HUES48 (cell line): ENCODE measurements at regions not wholly inside any gene's neighbourhood (a gene's known extent, or its start where the extent isn't known, plus 50 kb on each side); places are given as distances from the start of the nearest gene placed in this dataset.

Experiments used
- H3K27ac ChIP-seq: one replicate; pipeline ENCODE4 v1.7.0; 2013; ENCODE audit warnings: low read depth, low read length, inconsistent platforms
- H3K27me3 ChIP-seq: 2 replicates; pipeline ENCODE4 v1.6.1; 2013; ENCODE audit warnings: mild to moderate bottlenecking, low read length; ENCODE audit not compliant: control insufficient read depth, insufficient read depth
- H3K36me3 ChIP-seq: 2 replicates; pipeline ENCODE4 v1.6.1; 2013; ENCODE audit warnings: low read length; ENCODE audit not compliant: control insufficient read depth, insufficient read depth
- H3K4me1 ChIP-seq: 2 replicates; pipeline ENCODE4 v1.6.1; 2013; ENCODE audit warnings: mild to moderate bottlenecking, low read length; ENCODE audit not compliant: control insufficient read depth, insufficient read depth
- H3K4me3 ChIP-seq: 2 replicates; pipeline ENCODE4 v1.5.1; 2013; ENCODE audit warnings: mild to moderate bottlenecking, low read depth, low read length
- H3K9ac ChIP-seq: 2 replicates; pipeline ENCODE4 v1.6.1; 2013; ENCODE audit warnings: mild to moderate bottlenecking, low read depth, low read length, moderate library complexity
- H3K9me3 ChIP-seq: 2 replicates; pipeline ENCODE4 v1.6.1; 2013; ENCODE audit warnings: low read length; ENCODE audit not compliant: control insufficient read depth, insufficient read depth

DNA sequence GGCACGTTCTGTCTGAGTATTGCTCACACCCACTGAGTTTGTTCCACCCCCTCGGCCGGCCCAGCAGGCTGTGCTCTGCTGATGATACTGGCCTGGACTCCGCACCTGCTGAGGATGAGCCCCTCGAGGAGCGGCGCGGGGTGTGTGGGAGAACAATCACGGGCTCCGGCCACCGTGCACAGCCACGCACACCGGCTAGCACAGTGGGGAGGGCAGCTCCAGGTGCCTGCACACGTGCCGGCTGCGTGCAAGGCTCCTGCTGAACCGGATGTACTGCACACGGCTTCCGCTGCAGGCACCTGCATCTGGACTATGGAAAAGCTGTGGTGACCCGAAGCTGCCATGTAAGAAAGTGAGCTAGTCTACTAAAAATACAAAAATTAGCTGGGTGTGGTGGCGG is 485.2 kb upstream of the CDH9 start:
- peaks cover 5% of the 10 kb centered on the region; the same call in 1 of the 2 replicates for H3K9me3 ChIP-seq
- H3K4me1 ChIP-seq = no peaks in the 10 kb centered on the region
- no peaks in the 10 kb centered on the region for H3K27me3 ChIP-seq
- no peak overlapping the region for H3K27ac ChIP-seq
- no peaks in the 10 kb centered on the region for H3K36me3 ChIP-seq
- H3K9ac ChIP-seq = no peak overlapping the region
- H3K4me3 ChIP-seq = no peak overlapping the region

DNA sequence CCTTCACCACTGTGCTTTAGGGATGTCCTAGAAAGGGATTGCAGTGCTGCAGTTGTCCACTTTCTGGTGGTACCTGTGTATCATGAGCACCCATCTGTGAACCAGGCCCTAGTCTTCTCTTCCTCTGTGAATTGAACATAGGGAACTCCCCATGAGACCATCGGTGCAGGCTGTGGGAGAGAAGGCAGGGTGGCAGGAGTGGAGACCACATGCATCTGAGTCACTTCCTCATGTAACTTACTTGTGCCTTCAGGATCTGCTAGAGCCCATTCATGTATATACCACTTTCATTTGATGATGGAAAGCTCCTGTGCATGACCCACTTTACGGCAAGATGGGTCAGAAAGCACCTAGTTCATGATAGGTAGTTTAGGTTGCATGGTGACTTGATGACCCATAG is 478.1 kb upstream of the CDH9 start:
- no peaks in the 10 kb centered on the region for H3K27me3 ChIP-seq
- H3K9ac ChIP-seq = no peak overlapping the region
- H3K27ac ChIP-seq = no peak overlapping the region
- H3K36me3 ChIP-seq = no peaks in the 10 kb centered on the region
- no peaks in the 10 kb centered on the region for H3K4me1 ChIP-seq
- no peak overlapping the region for H3K4me3 ChIP-seq
- H3K9me3 ChIP-seq = peaks cover 5% of the 10 kb centered on the region; the same call in 1 of the 2 replicates

GRCh38 chr5:27511061-27511460 is 472.7 kb upstream of the CDH9 start:
- Histone ChIP-seq H3K9me3 (no peaks in the 10 kb centered on the region), H3K27me3 (no peaks in the 10 kb centered on the region), H3K27ac (no peak overlapping the region), H3K36me3 (no peaks in the 10 kb centered on the region), H3K9ac (no peak overlapping the region), H3K4me1 (no peaks in the 10 kb centered on the region), H3K4me3 (no peak overlapping the region)

DNA sequence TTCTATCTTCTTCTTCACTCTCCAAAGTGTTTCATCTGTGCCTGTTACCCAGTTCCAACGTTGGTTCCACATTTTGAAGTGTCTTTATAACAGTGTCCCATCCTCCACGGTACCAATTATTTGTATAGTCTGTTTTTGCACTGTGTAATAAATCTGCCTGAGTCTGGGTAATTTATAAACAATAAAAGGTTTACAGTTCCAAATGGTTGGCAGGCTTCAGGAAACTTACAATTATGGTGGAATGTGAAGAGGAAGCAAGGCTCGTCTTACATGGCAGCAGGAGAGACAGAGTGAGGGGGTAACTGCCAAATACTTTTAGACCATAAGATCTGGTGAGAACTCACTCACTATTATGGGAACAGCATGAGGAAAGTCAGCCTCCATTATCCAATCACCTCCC is 465.4 kb upstream of the CDH9 start:
- H3K4me3 ChIP-seq = no peak overlapping the region
- H3K27ac ChIP-seq = no peak overlapping the region
- no peaks in the 10 kb centered on the region for H3K27me3 ChIP-seq
- no peaks in the 10 kb centered on the region for H3K9me3 ChIP-seq
- no peaks in the 10 kb centered on the region for H3K36me3 ChIP-seq
- no peak overlapping the region for H3K9ac ChIP-seq
- H3K4me1 ChIP-seq = no peaks in the 10 kb centered on the region

DNA sequence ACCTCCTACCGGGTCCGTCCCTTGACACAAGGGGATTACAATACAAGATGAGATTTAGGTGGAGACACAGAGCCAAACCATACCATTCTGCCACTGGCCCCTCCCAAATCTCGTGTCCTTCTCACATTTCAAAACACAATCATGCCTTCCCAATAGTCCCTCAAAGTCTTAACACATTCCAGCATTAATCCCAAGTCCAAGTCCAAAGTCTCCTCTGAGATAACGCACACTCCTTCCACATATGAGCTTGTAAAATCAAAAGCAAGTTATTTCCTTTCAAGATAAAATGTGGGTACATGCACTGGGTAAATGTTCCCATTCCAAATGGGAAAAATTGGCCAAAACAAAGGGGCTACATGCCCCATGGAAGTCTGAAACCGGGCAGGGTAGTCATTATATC is 463.9 kb upstream of the CDH9 start:
- H3K9ac ChIP-seq = no peak overlapping the region
- no peak overlapping the region for H3K4me3 ChIP-seq
- no peaks in the 10 kb centered on the region for H3K36me3 ChIP-seq
- H3K9me3 ChIP-seq = no peaks in the 10 kb centered on the region
- no peaks in the 10 kb centered on the region for H3K4me1 ChIP-seq
- no peaks in the 10 kb centered on the region for H3K27me3 ChIP-seq
- no peak overlapping the region for H3K27ac ChIP-seq

DNA sequence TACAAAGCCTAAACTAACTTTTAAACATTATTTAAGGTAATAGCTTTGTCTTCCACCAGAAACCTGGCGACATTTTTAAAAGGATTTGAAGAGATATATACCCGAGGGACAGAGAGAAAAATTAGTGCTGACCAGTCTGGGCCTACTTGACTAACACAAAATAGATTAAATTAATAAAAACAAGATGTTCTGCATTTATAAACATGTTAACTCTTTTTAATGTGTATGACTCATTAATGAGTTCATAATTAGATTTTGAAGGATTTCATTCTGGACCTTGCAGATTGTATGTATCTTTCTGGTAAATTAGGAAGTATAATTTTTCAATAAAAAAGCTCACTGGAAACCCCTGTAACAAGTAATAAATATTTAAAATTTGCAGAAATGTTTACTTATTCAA is 459.1 kb upstream of the CDH9 start:
- no peaks in the 10 kb centered on the region for H3K9me3 ChIP-seq
- H3K27ac ChIP-seq = no peak overlapping the region
- H3K9ac ChIP-seq = no peak overlapping the region
- H3K36me3 ChIP-seq = no peaks in the 10 kb centered on the region
- no peaks in the 10 kb centered on the region for H3K4me1 ChIP-seq
- no peak overlapping the region for H3K4me3 ChIP-seq
- no peaks in the 10 kb centered on the region for H3K27me3 ChIP-seq

DNA sequence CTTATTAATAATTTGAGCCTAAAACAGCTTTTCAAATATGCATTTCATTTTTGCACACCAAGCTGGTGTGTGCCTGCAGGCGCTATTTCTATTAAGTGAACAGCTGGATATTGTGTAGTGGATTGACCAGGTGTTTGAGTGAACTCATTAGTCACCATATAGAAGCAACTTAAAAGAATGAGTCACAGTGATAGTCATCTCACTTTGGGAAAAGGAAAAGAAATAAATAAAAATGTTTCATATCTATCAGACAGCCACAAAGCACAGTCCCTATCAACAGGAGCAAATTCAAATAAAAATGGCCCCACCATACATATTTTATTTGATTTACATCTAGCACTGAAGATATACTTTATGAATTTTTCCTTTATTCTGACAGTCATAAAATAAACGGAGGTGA is 456.5 kb upstream of the CDH9 start:
- H3K27ac ChIP-seq = no peak overlapping the region
- no peaks in the 10 kb centered on the region for H3K27me3 ChIP-seq
- H3K4me1 ChIP-seq = no peaks in the 10 kb centered on the region
- H3K36me3 ChIP-seq = no peaks in the 10 kb centered on the region
- H3K9me3 ChIP-seq = no peaks in the 10 kb centered on the region
- no peak overlapping the region for H3K4me3 ChIP-seq
- no peak overlapping the region for H3K9ac ChIP-seq

DNA sequence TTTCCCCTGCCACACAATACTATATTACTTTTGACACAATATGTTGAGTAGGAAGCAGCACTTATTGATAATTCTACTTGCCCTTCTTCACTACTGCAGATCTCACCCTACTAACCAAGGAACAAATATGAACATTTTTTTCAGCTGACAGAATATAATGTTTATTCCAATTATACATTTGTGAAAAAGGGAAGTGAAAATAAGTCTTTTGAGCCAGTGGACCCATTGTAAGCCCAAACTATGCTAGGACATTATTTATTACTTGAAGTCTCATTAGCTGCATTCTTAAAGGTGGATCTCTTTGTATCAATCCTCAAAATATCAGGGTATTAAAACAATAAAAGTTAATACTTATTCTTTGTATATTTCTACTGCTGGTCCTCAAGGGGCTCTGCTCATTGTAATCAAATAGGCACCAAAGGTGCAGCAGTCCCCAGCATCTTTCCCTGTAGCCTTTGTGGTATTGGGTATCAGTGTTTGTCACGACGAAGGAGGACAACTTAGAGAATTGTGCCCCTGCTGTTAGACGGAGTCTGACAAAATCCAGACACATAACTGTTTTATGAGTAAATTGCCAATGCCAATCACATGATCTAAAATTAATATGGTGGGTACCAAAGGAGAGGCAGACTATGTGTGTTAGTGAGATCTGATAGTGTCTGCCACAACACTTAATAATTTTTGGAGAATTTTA is 453.5 kb upstream of the CDH9 start:
- H3K4me3 ChIP-seq = no peak overlapping the region
- H3K4me1 ChIP-seq = no peaks in the 10 kb centered on the region
- no peak overlapping the region for H3K9ac ChIP-seq
- no peaks in the 10 kb centered on the region for H3K9me3 ChIP-seq
- H3K27ac ChIP-seq = no peak overlapping the region
- no peaks in the 10 kb centered on the region for H3K36me3 ChIP-seq
- no peaks in the 10 kb centered on the region for H3K27me3 ChIP-seq

- Histone ChIP-seq H3K36me3 (no peaks in the 10 kb centered on the region), H3K27me3 (no peaks in the 10 kb centered on the region), H3K27ac (no peak overlapping the region), H3K9ac (no peak overlapping the region), H3K9me3 (no peaks in the 10 kb centered on the region), H3K4me1 (no peaks in the 10 kb centered on the region), H3K4me3 (no peak overlapping the region)
These were observed 452.7 kb upstream of the CDH9 start for GRCh38 chr5:27491047-27491446.

GRCh38 chr5:27489701-27490100 is 451.3 kb upstream of the CDH9 start:
- Histone ChIP-seq H3K27me3 (no peaks in the 10 kb centered on the region), H3K9ac (no peak overlapping the region), H3K4me3 (no peak overlapping the region), H3K9me3 (no peaks in the 10 kb centered on the region), H3K4me1 (no peaks in the 10 kb centered on the region), H3K27ac (no peak overlapping the region), H3K36me3 (no peaks in the 10 kb centered on the region)

DNA sequence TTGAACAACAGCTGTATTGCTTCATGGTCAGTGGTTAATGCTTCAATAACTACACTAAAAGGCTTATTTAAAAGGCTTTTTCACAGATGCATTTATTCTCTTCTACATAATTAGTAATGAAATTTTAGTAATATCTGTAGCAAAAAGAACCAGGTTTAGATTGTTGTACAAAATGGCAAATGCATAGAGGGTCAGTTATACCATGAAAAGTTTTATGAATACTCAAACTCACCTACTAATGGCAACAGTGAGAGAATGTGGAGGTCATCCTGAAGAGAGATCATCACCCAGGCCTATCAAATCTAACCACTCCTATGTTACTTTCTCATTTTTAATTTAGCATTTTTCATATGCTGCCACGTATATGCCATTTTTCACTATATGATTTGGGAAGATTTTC is 444.3 kb upstream of the CDH9 start:
- H3K27me3 ChIP-seq = no peaks in the 10 kb centered on the region
- peaks cover 8% of the 10 kb centered on the region for H3K36me3 ChIP-seq

More for the DNA sequence above, 444.3 kb upstream of the CDH9 start:
- no peaks in the 10 kb centered on the region for H3K4me1 ChIP-seq
- H3K9ac ChIP-seq = no peak overlapping the region
- H3K4me3 ChIP-seq = no peak overlapping the region
- 0 out of 2 replicates have a peak, but pooled peaks cover under 1% of the 10 kb centered on the region for H3K9me3 ChIP-seq
- no peak overlapping the region for H3K27ac ChIP-seq
